Kidney (tissue), 10 donors: ENCODE measurements at regions not wholly inside any gene's neighbourhood (a gene's known extent, or its start where the extent isn't known, plus 50 kb on each side); places are given as distances from the start of the nearest gene placed in this dataset.
"Not testable (repeated sequence)": the region's sequence is repeated elsewhere in the genome, so short reads cannot be mapped to it uniquely, and the experiment has no call there.

Experiments used
- DNase-seq, 5 donors: peaks; one replicate each; pipeline ENCODE4 v3.0.0-alpha.2; 2013 to 2020
- FAIRE-seq: peaks from 2 replicates; lab custom pipeline; 2012; peaks lifted over from hg19 to GRCh38; lab: Jason Lieb, UNC
- H3K27ac ChIP-seq, 2 donors: one replicate each; pipeline ENCODE4 v1.7.0; 2013; ENCODE audit warnings: low read depth in 2 of 2, low read length in 2 of 2, inconsistent platforms in 1 of 2
- H3K27me3 ChIP-seq: one replicate; pipeline ENCODE4 v1.7.1; 2013; ENCODE audit warnings: low read length, inconsistent platforms; ENCODE audit not compliant: control insufficient read depth, insufficient read depth
- H3K36me3 ChIP-seq, 3 donors: one replicate each; pipeline versions ENCODE4 v1.7.0 to v1.7.1; 2013; ENCODE audit warnings: low read length in 3 of 3, control low read depth in 1 of 3, inconsistent platforms in 1 of 3; ENCODE audit not compliant: insufficient read depth in 3 of 3, control insufficient read depth in 2 of 3
- H3K4me1 ChIP-seq, 3 donors: one replicate each; pipeline versions ENCODE4 v1.7.0 to v1.7.1; 2013; ENCODE audit warnings: low read length in 3 of 3, inconsistent platforms in 1 of 3, low read depth in 1 of 3; ENCODE audit not compliant: control insufficient read depth in 2 of 3, insufficient read depth in 2 of 3
- H3K4me3 ChIP-seq, 3 donors: one replicate each; pipeline versions ENCODE4 v1.7.0 to v1.8.1; 2013; ENCODE audit warnings: low read length in 3 of 3, control low read depth in 1 of 3, inconsistent platforms in 1 of 3
- H3K9ac ChIP-seq, 3 donors: one replicate each; pipeline versions ENCODE4 v1.7.0 to v1.7.1; 2013; ENCODE audit warnings: low read length in 3 of 3, control low read depth in 1 of 3, inconsistent platforms in 1 of 3
- H3K9me3 ChIP-seq, 3 donors: one replicate each; pipeline versions ENCODE4 v1.7.0 to v1.7.1; 2013; ENCODE audit warnings: low read length in 3 of 3, control low read depth in 1 of 3, inconsistent platforms in 1 of 3; ENCODE audit not compliant: control insufficient read depth in 2 of 3, insufficient read depth in 1 of 3
- intact Hi-C: fragments of 100-400 bp; cut with DNase I; formaldehyde crosslinking; loops from one replicate; pipeline ENCODE4 v1.11.1; 2022
- donor health status: control.
- donor health status: control.
- donor health status: DM: yes; HTN: yes; CAD: no.
- donor health status: Normal renal cell carcinoma (clear cell type).

GRCh38 chr1:148222399-148223159, 70.5 kb upstream of the NBPF11 start:
- DNase-seq, result not testable (repeated sequence)

GRCh38 chr1:148221593-148221992, 69.5 kb upstream of the NBPF11 start:
- FAIRE-seq, H3K9me3 ChIP-seq: not testable (repeated sequence)

More at GRCh38 chr1:148222399-148223159, 70.5 kb upstream of the NBPF11 start:
- FAIRE-seq, H3K36me3 ChIP-seq, H3K4me3 ChIP-seq, H3K27me3 ChIP-seq, intact Hi-C loops, H3K4me1 ChIP-seq, H3K9ac ChIP-seq, H3K27ac ChIP-seq, H3K9me3 ChIP-seq: not testable (repeated sequence)

GRCh38 chr1:148219229-148219628, 67.1 kb upstream of the NBPF11 start:
- H3K9me3 ChIP-seq, FAIRE-seq, H3K27me3 ChIP-seq, H3K4me3 ChIP-seq, intact Hi-C loops, DNase-seq, H3K36me3 ChIP-seq, H3K4me1 ChIP-seq, H3K9ac ChIP-seq, H3K27ac ChIP-seq: not testable (repeated sequence)

More at GRCh38 chr1:148221593-148221992, 69.5 kb upstream of the NBPF11 start:
- H3K27ac ChIP-seq, intact Hi-C loops, H3K4me1 ChIP-seq, H3K9ac ChIP-seq, H3K4me3 ChIP-seq, H3K36me3 ChIP-seq, DNase-seq, H3K27me3 ChIP-seq: not testable (repeated sequence)

GRCh38 chr1:148211191-148211590, 59.1 kb upstream of the NBPF11 start:
- H3K27ac ChIP-seq, DNase-seq, H3K4me1 ChIP-seq, H3K36me3 ChIP-seq, H3K9me3 ChIP-seq, intact Hi-C loops, H3K4me3 ChIP-seq, H3K9ac ChIP-seq, FAIRE-seq, H3K27me3 ChIP-seq: not testable (repeated sequence)

- H3K9ac ChIP-seq, H3K36me3 ChIP-seq, H3K4me3 ChIP-seq, H3K9me3 ChIP-seq, FAIRE-seq, H3K4me1 ChIP-seq, H3K27ac ChIP-seq, H3K27me3 ChIP-seq, DNase-seq, intact Hi-C loops: not testable (repeated sequence)
These were observed 58.5 kb upstream of the NBPF11 start for GRCh38 chr1:148210624-148211023.

- H3K36me3 ChIP-seq, H3K4me1 ChIP-seq, H3K9me3 ChIP-seq, H3K4me3 ChIP-seq, DNase-seq, intact Hi-C loops, H3K27ac ChIP-seq, H3K9ac ChIP-seq, H3K27me3 ChIP-seq, FAIRE-seq: not testable (repeated sequence)
These were observed 58.1 kb upstream of the NBPF11 start for GRCh38 chr1:148210166-148210565.

GRCh38 chr1:148202013-148202412, 49.9 kb upstream of the NBPF11 start:
- H3K36me3 ChIP-seq, H3K9me3 ChIP-seq, H3K27me3 ChIP-seq, DNase-seq, H3K4me3 ChIP-seq, H3K4me1 ChIP-seq, intact Hi-C loops, FAIRE-seq, H3K27ac ChIP-seq, H3K9ac ChIP-seq: not testable (repeated sequence)
